ENCODE measurements at regions not wholly inside any gene's neighbourhood (a gene's known extent, or its start where the extent isn't known, plus 50 kb on each side); places are given as distances from the start of the nearest gene placed in this dataset.

- no peak overlapping the region for H3K27ac Mint-ChIP-seq (ENCODE audit: unreplicated experiment)
- H3K4me3 Mint-ChIP-seq (ENCODE audit: low read depth, unreplicated experiment), result no peak overlapping the region
- DNase-seq, result no peak
- peaks cover 8% of the 10 kb centered on the region for H3K4me1 Mint-ChIP-seq (ENCODE audit: low read depth, unreplicated experiment)
- peaks cover 3% of the 10 kb centered on the region for H3K9me3 Mint-ChIP-seq (ENCODE audit: low read depth, unreplicated experiment)
- intact Hi-C loops (cut with micrococcal nuclease; ENCODE audit: unreplicated experiment), result no loop called here
- CTCF ChIA-PET, result no interaction called here
- H3K27me3 Mint-ChIP-seq (ENCODE audit: unreplicated experiment), result no peaks in the 10 kb centered on the region
- H3K36me3 Mint-ChIP-seq (ENCODE audit: insufficient read depth, unreplicated experiment), result no peaks in the 10 kb centered on the region
- BruUV-seq (replicated peaks), result no TSS peak
- TF ChIP-seq CTCF (IDR thresholded peaks at IDR 0.05; ENCODE audit: unreplicated experiment), result no peak
Measured at GRCh38 chr7:94169682-94170081, 165.5 kb upstream of the BET1 start.

GRCh38 chr7:94170836-94171235, 166.7 kb upstream of the BET1 start:
- Mint-ChIP-seq H3K27ac (ENCODE audit: unreplicated experiment) (no peak overlapping the region), H3K4me3 (ENCODE audit: low read depth, unreplicated experiment) (no peak overlapping the region), H3K4me1 (ENCODE audit: low read depth, unreplicated experiment) (peaks cover 8% of the 10 kb centered on the region), H3K36me3 (ENCODE audit: insufficient read depth, unreplicated experiment) (no peaks in the 10 kb centered on the region), H3K27me3 (ENCODE audit: unreplicated experiment) (no peaks in the 10 kb centered on the region), H3K9me3 (ENCODE audit: low read depth, unreplicated experiment) (peaks cover 3% of the 10 kb centered on the region)
- CTCF ChIA-PET, result no interaction called here
- TF ChIP-seq CTCF (IDR thresholded peaks at IDR 0.05; ENCODE audit: unreplicated experiment), result no peak
- DNase-seq, result no peak
- intact Hi-C loops (cut with micrococcal nuclease; ENCODE audit: unreplicated experiment), result no loop called here
- no TSS peak for BruUV-seq (replicated peaks)

GRCh38 chr7:94173436-94173835, 169.3 kb upstream of the BET1 start:
- H3K36me3 Mint-ChIP-seq (ENCODE audit: insufficient read depth, unreplicated experiment), result no peaks in the 10 kb centered on the region
- no peak for TF ChIP-seq CTCF (IDR thresholded peaks at IDR 0.05; ENCODE audit: unreplicated experiment)
- intact Hi-C loops (cut with micrococcal nuclease; ENCODE audit: unreplicated experiment), result no loop called here
- no peak overlapping the region for H3K4me3 Mint-ChIP-seq (ENCODE audit: low read depth, unreplicated experiment)
- H3K27ac Mint-ChIP-seq (ENCODE audit: unreplicated experiment), result no peak overlapping the region
- peaks cover 3% of the 10 kb centered on the region for H3K9me3 Mint-ChIP-seq (ENCODE audit: low read depth, unreplicated experiment)
- CTCF ChIA-PET, result no interaction called here
- peaks cover 8% of the 10 kb centered on the region for H3K4me1 Mint-ChIP-seq (ENCODE audit: low read depth, unreplicated experiment)
- H3K27me3 Mint-ChIP-seq (ENCODE audit: unreplicated experiment), result no peaks in the 10 kb centered on the region
- no TSS peak for BruUV-seq (replicated peaks)
- no peak for DNase-seq

GRCh38 chr7:94174375-94174774, 170.2 kb upstream of the BET1 start:
- no peak for DNase-seq
- no TSS peak for BruUV-seq (replicated peaks)
- H3K9me3 Mint-ChIP-seq (ENCODE audit: low read depth, unreplicated experiment), result peaks cover 3% of the 10 kb centered on the region
- H3K36me3 Mint-ChIP-seq (ENCODE audit: insufficient read depth, unreplicated experiment), result no peaks in the 10 kb centered on the region
- TF ChIP-seq CTCF (IDR thresholded peaks at IDR 0.05; ENCODE audit: unreplicated experiment), result no peak
- peaks cover 8% of the 10 kb centered on the region for H3K4me1 Mint-ChIP-seq (ENCODE audit: low read depth, unreplicated experiment)
- CTCF ChIA-PET, result no interaction called here
- no peak overlapping the region for H3K27ac Mint-ChIP-seq (ENCODE audit: unreplicated experiment)
- no peak overlapping the region for H3K4me3 Mint-ChIP-seq (ENCODE audit: low read depth, unreplicated experiment)
- no peaks in the 10 kb centered on the region for H3K27me3 Mint-ChIP-seq (ENCODE audit: unreplicated experiment)
- intact Hi-C loops (cut with micrococcal nuclease; ENCODE audit: unreplicated experiment), result no loop called here

GRCh38 chr7:94174956-94175355, 170.8 kb upstream of the BET1 start:
- intact Hi-C loops (cut with micrococcal nuclease; ENCODE audit: unreplicated experiment), result no loop called here
- no peaks in the 10 kb centered on the region for H3K27me3 Mint-ChIP-seq (ENCODE audit: unreplicated experiment)
- no peaks in the 10 kb centered on the region for H3K36me3 Mint-ChIP-seq (ENCODE audit: insufficient read depth, unreplicated experiment)
- peaks cover 3% of the 10 kb centered on the region for H3K9me3 Mint-ChIP-seq (ENCODE audit: low read depth, unreplicated experiment)
- CTCF ChIA-PET, result no interaction called here
- BruUV-seq (replicated peaks), result no TSS peak
- no peak overlapping the region for H3K4me3 Mint-ChIP-seq (ENCODE audit: low read depth, unreplicated experiment)
- DNase-seq, result no peak
- TF ChIP-seq CTCF (IDR thresholded peaks at IDR 0.05; ENCODE audit: unreplicated experiment), result no peak
- no peak overlapping the region for H3K27ac Mint-ChIP-seq (ENCODE audit: unreplicated experiment)
- peaks cover 8% of the 10 kb centered on the region for H3K4me1 Mint-ChIP-seq (ENCODE audit: low read depth, unreplicated experiment)

All from Calu3 (cell line).